ENCODE measurements at regions not wholly inside any gene's neighbourhood (a gene's known extent, or its start where the extent isn't known, plus 50 kb on each side); places are given as distances from the start of the nearest gene placed in this dataset.

- no peak for FAIRE-seq
These were observed 465.3 kb downstream of the RWDD3 start for GRCh38 chr1:95699149-95699953.

- no peak for FAIRE-seq
These were observed 467.6 kb downstream of the RWDD3 start for GRCh38 chr1:95701450-95702173.

- no peak for FAIRE-seq
These were observed 469.0 kb downstream of the RWDD3 start for GRCh38 chr1:95703046-95703445.

GRCh38 chr1:95716097-95716496 is 482.1 kb downstream of the RWDD3 start:
- no peak for FAIRE-seq

- no peak for FAIRE-seq
These were observed 482.5 kb downstream of the RWDD3 start for GRCh38 chr1:95716550-95716949.

GRCh38 chr1:95723346-95723745 is 489.3 kb downstream of the RWDD3 start:
- no peak for FAIRE-seq

GRCh38 chr1:95728841-95729240 is 494.8 kb downstream of the RWDD3 start:
- no peak for FAIRE-seq

- FAIRE-seq, result no peak
These were observed 497.0 kb downstream of the RWDD3 start for GRCh38 chr1:95730986-95731385.

- FAIRE-seq, result no peak
These were observed 497.5 kb downstream of the RWDD3 start for GRCh38 chr1:95731466-95731865.

GRCh38 chr1:95733031-95733430 is 499.0 kb downstream of the RWDD3 start:
- no peak for FAIRE-seq

GRCh38 chr1:95733671-95734070 is 499.7 kb downstream of the RWDD3 start:
- FAIRE-seq, result no peak

- FAIRE-seq, result no peak
These were observed 500.6 kb downstream of the RWDD3 start for GRCh38 chr1:95734560-95734959.

- FAIRE-seq, result no peak
These were observed 508.6 kb downstream of the RWDD3 start for GRCh38 chr1:95742591-95743089.

GRCh38 chr1:95744731-95745130 is 510.7 kb downstream of the RWDD3 start:
- no peak for FAIRE-seq

GRCh38 chr1:95752515-95753381 is 518.7 kb downstream of the RWDD3 start:
- no peak for FAIRE-seq

- FAIRE-seq, result no peak
These were observed 519.5 kb downstream of the RWDD3 start for GRCh38 chr1:95753382-95754016.

GRCh38 chr1:95754412-95754811 is 520.4 kb downstream of the RWDD3 start:
- FAIRE-seq, result no peak

GRCh38 chr1:95766036-95766435 is 532.0 kb downstream of the RWDD3 start:
- FAIRE-seq, result no peak

- FAIRE-seq, result no peak
These were observed 536.6 kb downstream of the RWDD3 start for GRCh38 chr1:95770581-95770980.

- FAIRE-seq, result no peak
These were observed 544.2 kb downstream of the RWDD3 start for GRCh38 chr1:95778217-95778616.

GRCh38 chr1:95780836-95781235 is 546.8 kb downstream of the RWDD3 start:
- FAIRE-seq, result no peak

GRCh38 chr1:95790136-95790535 is 556.1 kb downstream of the RWDD3 start:
- no peak for FAIRE-seq

GRCh38 chr1:95793893-95794292 is 559.9 kb downstream of the RWDD3 start:
- no peak for FAIRE-seq
